HPDE6-E6E7 (cell line): ENCODE measurements at regions not wholly inside any gene's neighbourhood (a gene's known extent, or its start where the extent isn't known, plus 50 kb on each side); places are given as distances from the start of the nearest gene placed in this dataset.
"Not testable (repeated sequence)": the region's sequence is repeated elsewhere in the genome, so short reads cannot be mapped to it uniquely, and the experiment has no call there.

Experiments used
- DNase-seq: peaks from one replicate; pipeline ENCODE4 v3.0.0; 2011; ENCODE audit warnings: missing footprints; ENCODE audit errors: extremely low spot score

DNA sequence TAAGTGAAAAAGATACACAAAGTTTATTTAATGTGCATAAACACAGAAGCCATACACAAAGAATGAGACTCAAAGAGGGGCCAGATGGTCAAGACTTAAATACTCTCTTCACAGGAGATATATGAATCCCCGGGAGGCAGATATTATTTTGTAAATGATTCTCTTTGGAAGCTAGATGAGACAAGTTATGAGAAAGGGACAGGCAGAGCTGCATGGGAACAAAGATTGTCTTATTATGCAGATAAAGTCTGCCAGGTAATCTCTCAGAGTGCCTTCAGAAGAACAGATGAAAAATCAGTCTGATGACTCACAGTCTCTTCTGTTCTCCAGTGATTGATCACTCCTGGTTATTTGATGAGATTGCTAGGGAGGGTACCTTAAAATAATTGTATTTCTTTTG is 89.0 kb downstream of the NAF1 start:
- DNase-seq, result no peak

DNA sequence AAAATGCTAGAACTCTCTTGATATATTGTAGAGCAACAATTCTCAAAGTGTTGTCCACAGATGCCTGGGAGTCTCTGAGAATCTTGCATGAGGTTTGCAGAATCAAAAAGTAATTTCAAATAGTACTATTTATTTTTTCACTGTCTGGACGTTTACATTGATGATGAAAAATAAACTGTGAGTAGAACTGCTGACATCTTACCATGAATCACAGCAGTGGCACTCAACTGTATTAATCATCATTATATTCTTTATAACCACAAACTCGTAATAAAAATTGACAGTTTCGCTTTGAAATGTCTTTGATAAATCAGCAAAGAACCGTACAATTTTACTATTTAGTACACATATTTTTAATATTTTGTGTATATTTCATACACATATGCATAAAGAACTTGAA is 94.5 kb downstream of the NAF1 start:
- peak; percentile 33 for DNase-seq

DNA sequence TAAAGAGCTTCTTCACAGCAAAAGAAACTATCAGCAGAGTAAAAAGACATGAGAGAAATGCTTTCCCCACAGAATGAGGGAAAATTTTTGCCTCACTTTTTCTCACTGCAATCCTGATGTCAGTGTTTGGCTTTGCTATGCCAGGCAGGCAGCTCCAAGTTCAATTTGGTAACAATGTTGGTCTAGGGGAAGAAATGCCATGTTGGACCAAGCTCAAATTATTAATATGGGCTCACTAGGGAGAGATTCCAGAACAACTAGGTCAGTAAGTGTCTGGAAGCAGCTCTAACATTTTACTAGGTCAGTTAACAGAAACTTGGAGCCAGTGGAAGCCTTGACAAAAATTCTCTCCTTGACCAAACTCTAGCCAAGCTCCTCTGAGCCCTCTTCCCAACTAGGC is 95.4 kb downstream of the NAF1 start:
- no peak for DNase-seq

DNA sequence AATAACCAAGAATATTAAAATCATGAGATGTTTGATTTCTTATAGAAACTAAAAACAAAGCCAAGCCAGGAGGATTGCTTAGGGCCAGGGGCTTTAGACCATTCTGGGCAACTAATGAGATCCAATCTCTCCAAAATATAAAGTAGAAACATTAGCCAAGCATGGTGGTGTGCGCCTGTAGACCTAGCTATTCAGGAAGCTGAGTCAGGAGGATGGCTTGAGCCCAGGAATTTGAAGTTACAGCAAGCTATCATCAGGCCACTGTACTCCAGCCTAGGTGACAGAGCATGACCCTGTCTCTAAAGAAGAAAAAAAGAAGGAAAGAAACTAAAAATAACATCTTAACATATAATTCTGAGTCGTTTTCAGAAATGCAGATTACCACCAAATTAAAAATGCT is 96.7 kb downstream of the NAF1 start:
- no peak for DNase-seq

DNA sequence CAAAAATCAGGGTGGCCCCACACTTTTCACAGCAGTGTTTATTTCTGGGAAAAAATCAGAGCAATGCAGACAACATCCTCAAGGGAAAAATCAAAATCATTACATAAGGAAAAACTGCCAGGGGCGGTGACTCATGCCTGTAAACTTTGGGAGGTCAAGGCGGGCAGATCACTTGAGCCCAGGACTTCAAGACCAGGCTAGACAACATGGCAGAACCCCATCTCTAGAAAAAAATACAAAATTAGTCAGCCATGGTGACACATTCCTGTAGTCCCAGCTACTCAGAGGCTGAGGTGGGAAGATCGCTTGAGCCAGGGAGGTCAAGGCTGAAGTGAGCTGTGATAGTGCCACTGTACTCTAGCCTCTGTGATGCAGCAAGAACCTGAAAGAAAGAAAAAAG is 102.8 kb downstream of the NAF1 start:
- DNase-seq, result no peak

DNA sequence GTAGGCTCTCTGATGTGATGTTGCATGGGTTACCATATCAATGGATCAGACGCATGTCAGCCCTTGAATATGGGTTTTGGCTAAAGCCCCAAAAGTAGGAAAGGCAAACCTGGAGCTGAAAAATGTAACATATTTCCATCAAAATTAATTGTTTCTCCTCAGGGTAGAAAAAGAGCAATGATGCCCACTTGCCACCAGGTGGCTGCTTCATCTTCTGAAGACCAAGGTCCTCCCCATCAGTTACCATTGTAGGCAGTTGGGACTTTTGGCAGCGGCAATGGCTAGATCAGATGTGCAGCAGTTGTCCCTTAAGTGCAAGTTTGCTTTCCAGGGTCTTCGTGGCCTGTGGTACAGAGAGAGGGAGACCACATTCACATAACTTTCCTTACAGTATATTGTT is 118.2 kb downstream of the NAF1 start:
- peak; percentile 55 for DNase-seq

DNA sequence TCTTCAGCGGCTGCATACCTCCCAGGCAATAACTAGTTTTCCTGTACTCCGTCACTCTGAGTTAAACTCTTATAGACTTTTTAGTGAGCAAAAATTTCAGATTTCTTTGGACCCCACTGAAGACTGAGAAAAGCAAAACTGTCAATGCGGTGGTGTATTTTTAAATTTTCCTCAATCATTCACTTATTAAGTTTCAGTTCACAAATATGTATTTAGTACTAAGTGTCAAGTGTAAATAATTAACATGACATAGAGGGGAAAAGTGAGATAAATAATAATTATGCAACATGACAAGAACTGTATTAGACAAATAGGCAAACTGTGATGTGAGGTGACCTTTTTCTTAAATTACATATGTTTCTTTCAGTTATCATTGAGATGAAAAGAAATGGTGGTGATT is 124.4 kb downstream of the NAF1 start:
- DNase-seq, result no peak

DNA sequence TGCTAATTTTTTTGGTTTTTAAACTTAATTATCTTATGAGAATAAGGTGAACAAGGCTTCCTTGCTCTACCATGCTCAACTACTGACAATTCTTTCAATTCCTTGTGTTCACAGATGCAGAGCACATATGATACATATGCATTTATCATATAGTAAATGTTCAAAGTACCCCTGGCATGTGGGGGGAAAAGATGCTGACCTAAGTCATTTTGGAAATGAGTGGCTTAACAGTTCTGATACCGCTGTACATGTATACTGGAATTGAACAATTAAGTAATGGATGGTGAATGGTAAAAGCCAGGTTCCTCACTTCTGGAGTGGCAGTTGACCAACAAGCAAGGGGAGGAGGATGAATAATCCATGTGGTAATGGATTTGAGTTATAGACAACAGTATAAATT is 149.6 kb downstream of the NAF1 start:
- no peak for DNase-seq

DNA sequence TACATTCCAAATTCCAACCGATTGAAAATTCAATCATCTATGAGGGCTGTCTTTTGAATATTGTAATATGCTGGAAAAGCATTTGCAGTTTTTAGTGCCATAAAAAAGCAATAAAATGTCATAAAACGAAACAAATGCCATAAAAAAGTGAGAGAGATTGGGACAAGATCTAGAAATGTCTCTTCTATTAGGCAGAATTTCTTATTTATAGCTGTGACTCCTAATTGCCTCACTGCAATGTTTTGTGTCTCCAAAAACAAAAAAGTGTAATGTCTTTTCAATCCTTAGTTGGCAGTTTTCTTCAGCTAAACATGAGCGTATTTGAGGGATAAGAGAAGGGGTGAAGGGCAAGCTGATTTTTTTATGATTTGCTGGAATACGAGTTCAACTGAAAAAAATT is 153.9 kb downstream of the NAF1 start:
- no peak for DNase-seq

DNA sequence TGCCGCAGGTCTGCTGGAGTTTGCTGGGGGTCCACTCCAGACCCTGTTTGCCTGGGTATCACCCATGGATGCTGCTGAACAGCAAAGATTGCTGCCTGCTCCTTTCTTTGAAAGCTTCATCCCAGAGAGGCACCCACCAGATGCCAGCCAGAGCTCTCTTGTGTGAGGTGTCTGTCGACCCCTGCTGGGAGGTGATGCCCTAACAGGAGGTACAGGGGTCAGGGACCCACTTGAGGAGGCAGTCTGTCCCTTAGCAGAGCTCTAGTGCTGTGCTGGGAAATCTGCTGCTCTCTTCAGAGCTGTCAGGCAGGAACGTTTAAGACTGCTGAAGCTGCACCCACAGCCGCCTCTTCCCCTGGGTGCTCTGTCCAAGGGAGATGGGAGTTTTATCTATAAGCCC is 162.7 kb downstream of the NAF1 start:
- DNase-seq, result no peak

DNA sequence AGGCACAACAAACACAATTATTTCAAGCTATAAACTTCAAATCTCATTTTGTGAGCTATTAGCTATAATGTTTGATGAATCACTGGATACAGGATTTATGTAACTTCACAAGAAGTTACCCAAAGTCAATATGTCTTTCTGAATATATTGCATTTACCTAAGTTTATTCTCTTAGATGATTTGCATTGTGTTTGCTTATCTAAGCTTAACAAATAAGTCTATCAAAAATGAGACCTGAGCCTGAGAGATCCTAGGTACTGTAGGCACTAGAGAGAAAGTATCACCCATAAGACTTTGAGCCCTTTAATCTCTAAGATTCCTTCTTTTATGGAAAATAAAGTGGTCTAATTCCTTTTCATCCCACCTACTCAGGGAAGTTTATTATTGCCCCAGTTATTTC is 178.2 kb downstream of the NAF1 start:
- no peak for DNase-seq

DNA sequence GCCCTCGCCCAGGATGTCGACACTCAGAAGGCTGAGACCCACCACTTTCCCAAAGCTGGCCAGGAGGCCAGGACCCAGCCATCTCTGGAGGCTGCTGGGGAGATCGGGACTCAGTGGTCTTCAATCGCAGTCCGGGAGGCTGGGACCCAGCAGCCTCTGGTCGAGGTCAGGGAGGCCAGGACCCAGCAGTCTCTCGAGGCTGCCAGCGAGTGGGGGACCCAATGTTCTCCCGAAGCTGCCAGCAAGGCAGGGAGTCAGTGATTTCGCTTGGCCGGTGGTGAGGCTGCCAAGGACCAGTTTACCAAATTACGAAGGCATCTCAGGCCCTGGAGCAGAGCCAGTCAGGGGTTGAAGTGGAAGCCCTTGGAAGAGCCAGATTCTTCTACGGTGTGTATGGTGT is 181.6 kb downstream of the NAF1 start:
- no peak for DNase-seq

DNA sequence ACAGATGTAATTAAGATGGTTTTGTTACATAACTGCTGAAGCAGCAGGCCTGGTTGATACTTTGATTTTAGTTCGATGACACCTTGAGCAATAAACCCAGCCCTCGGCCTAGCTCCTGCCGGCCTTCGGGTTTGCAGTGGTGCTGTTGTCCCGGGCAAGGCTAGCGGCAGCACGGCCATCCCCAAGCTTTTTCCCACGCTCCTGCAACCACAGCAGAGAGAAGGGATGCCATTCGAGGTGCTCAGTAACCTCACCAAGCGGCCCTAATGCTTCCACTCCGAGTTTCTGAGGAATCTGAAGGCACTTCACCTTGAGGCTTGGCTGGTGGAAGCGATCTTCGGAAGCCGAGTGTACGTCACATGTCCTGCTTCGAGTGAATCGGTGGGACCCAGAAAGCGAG is 182.1 kb downstream of the NAF1 start:
- no peak for DNase-seq

DNA sequence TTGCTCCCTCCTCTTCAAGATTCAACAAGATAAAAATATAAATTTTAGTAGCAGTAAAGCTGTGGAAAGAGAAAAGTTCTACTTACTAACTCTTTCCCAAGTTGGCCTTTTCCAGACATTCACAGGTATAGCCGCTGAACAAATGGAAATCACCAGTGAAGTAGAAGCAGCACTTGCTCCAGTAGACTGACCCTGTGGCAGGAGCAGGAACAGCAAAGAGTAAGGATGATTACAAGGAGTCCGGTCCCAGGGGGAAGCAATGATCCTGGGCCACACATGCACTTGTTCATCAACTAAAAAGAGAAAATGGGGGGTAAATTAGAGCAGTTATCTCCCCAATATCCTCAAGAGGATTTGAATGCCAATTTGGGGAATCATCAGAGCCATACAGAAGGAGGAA is 184.9 kb downstream of the NAF1 start:
- DNase-seq, result no peak

DNA sequence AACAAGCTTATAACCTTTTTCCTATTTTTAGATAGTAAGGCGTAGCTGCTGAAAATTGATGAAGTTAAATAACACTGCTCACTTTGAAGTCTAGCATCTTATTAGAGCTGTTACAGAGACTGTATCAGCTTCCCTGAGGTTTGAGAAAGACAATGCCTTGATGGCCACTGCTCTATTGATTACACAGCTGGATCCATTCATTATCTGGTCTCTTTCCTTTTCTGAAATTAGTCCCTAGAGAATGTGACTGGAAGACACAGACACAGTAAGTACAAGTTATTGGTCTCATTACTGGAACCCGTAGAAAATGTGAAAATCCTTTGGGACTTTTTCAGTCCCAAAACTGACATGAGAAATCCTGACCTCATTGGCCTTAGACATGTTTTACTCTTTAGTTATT is 188.3 kb downstream of the NAF1 start:
- no peak for DNase-seq

DNA sequence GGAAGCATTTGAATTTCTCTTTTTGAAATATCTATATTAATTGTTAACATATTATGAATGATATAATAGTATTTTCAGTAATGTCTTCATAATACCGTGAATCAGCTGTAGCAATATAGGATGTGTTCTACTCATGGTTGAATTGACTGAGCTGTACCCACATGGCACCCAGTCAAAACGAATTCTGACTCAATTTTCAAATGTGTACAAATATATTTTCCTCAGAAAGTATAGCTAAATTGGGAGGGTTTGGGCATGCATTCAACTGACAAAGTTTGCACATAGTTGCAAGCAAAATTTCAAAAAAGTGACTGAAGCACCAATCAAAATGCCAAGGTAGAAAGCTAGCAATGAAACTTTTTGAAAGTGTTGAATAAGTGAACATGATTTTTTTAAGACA is 188.9 kb downstream of the NAF1 start:
- no peak for DNase-seq

DNA sequence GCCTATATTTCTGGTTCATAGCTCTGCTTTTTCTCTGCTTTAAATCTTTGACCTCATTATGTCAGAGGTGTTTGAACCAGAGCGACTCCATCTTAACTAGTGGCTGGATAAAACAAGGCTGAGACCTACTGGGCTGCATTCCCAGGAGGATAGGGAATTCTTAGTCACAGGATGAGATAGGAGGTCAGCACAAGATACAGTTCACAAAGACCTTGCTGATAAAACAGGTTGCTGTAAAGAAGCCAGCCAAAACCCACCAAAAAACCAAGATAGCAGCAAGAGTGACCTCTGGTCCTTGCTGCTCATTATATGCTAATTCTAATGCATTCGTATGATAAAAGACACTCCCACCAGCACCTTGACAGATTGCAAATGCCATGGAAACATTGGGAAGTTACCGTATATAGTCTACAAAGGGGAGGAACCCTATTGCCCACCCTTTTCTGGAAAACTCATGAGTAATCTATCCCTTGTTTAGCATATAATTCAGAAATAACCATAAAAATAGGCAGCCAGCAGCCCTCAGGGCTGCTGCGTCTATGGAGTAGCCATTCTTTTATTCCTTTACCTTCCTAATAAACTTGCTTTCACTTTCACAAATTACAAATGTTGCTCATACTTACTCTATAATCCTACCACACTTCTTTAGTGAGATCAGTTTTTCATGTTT is 193.9 kb downstream of the NAF1 start:
- no peak for DNase-seq

DNA sequence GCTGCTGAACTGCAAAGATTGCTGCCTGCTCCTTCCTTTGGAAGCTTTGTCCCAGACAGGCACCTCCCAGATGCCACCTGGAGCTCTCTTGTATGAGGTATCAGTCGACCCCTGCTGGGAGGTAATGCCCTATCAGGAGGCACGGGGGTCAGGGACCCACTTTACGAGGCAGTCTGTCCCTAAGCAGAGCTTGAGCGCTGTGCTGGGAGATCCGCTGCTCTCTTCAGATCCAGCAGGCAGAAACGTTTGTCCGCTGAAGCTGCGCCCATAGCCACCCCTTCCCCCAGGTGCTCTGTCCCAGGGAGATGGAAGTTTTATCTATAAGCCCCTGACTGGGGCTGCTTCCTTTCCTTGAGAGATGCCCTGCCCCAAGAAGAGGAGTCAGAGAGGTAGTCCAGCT is 197.5 kb downstream of the NAF1 start:
- DNase-seq, result no peak

DNA sequence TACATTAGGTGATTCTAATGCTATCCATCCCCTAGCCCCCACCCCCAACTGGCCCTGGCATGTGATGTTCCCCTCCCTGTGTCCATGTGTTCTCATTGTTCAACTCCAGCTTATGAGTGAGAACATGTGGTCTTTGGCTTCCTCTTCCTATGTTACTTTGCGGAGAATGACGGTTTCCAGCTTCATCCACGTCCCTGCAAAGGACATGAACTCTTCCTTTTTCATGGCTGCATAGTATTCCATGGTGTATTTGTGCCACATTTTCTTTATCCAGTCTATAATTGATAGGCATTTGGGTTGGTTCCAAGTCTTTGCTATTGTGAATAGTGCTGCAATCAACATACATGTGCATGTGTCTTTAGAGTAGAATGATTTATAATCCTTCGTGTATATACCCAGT is 200.7 kb downstream of the NAF1 start:
- not testable (repeated sequence) for DNase-seq

DNA sequence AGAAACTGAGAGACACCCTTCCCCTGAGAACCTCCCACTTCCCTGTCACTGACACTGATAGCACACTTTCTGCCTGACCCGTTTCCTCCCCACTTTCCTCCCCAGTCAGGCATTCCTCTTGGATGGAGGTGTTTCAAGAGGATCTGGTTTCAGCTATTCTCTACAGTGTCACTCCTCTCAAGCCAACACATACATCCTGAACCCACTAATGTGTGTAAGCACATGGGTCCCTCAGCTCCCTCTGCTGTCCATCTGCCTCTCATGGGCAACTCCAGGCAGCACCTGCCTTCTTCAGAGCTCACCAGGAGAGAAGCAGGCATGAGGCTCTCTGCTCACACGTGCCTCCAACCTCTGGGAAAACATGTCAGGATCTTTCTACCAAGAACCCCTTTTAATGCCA is 207.6 kb downstream of the NAF1 start:
- peak; percentile 1 for DNase-seq

DNA sequence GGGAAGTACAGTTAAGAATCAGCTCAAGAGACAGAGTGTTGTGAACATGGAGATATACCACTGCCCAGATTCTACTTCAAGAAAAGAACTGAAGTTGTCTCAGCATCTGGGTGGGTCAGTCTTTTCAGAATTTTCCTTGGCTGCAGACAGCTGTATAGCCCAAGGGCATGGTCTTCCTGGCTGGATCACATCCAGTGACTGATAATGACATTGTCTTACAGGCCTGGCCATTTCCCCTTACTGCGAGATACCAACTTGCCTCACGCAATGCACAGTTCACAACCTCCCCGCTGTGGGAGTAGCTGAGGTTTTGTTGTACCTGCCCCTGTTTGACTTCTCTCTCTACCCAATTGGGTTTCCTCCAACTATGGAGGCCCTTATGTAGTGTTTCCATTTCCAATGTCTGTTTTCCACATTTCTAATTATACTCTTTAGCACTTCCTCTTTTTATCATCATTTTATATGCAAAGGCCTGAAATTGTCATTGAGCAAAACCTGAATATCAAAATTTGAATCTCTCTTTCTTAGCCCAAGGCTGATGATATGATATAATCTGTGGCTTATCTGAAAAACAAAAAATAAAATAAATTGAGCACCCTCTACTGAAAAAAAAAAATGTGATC is 209.1 kb downstream of the NAF1 start:
- DNase-seq, result no peak

DNA sequence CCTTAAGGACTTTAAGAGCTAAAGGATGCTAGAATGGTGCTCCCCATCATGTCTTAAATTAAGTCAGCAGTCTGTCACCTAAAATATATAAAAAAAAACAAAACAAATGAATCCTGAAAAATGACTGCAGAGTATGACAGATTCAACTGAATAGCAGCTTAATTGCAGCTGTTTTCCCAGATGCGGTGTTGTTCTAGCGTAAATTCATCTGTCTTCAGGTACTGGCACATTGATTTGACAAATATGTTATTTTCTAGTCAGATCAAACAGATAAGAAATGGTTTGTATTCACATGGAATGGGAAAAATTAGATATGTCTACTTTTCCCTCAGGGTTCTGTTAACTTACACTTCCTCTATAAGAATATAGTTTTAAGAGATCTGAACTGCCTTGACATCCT is 211.7 kb downstream of the NAF1 start:
- DNase-seq, result no peak

DNA sequence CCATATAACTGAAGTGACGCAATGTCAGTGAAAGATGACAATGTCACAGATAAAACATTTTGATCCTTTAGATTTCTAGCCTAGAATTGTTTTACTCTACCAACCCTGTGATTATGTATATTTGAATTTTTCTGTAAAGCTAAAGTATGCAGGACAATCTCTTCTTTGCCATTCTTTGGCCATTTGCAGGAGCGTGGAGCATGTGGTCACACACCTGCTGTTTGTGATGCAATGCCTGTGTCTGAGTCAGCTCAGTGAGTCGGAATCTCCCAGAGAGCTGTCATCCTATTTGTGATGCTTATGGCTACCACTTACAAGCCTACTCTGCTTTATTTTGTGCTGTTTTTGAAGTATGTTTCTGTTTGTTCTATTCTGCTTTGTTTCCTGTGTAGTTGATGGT is 214.5 kb downstream of the NAF1 start:
- DNase-seq, result peak; percentile 57

DNA sequence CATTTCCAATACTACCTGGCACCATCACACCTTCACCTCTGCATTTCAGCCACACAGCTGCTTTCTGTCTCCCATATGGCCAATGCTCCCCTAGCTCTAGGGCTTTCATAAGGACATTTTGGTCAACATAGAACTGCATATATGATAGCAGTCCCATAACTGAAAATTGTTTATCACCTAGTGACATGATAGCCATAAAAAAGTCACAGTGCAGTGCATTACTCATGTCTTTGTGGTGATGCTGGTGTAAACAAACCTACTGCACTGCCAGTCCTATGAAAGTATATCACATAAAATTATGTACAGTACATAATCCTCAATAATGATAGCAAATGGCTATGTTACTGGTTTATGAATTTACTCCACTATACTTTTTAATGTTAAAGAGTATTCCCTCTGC is 221.0 kb downstream of the NAF1 start:
- DNase-seq, result no peak
